KMS-11 (cell line): ENCODE measurements at regions not wholly inside any gene's neighbourhood (a gene's known extent, or its start where the extent isn't known, plus 50 kb on each side); places are given as distances from the start of the nearest gene placed in this dataset.

ENCODE experiments used
- H2AFZ ChIP-seq: fragments of 200-600 bp; sonication (generic); 2 replicates; pipeline ENCODE4 v1.6.1; 2016; ENCODE audit warnings: antibody characterized with exemption, mixed run types, low read depth
- H3K27ac ChIP-seq: fragments of 200-600 bp; sonication (generic); 2 replicates; pipeline ENCODE4 v1.6.1; 2016; ENCODE audit warnings: mild to moderate bottlenecking, mixed run types
- H3K27me3 ChIP-seq: fragments of 200-600 bp; sonication (generic); 2 replicates; pipeline ENCODE4 v1.6.1; 2017; ENCODE audit warnings: mild to moderate bottlenecking, low read depth, mixed run types, moderate library complexity; ENCODE audit not compliant: insufficient read depth
- H3K36me3 ChIP-seq: fragments of 200-600 bp; sonication (generic); 2 replicates; pipeline ENCODE4 v1.6.1; 2017; ENCODE audit warnings: mild to moderate bottlenecking, mixed run types; ENCODE audit not compliant: insufficient read depth
- H3K4me1 ChIP-seq: fragments of 200-600 bp; sonication (generic); 2 replicates; pipeline ENCODE4 v1.6.1; 2016; ENCODE audit warnings: mild to moderate bottlenecking, low read depth, mixed run types; ENCODE audit not compliant: poor library complexity, severe bottlenecking
- H3K4me2 ChIP-seq: fragments of 200-600 bp; sonication (generic); 2 replicates; pipeline ENCODE4 v1.7.0; 2016; ENCODE audit warnings: mild to moderate bottlenecking, mixed run types
- H3K4me3 ChIP-seq: fragments of 200-600 bp; sonication (generic); IDR thresholded peaks from 2 replicates; pipeline ENCODE4 v1.6.1; 2017; ENCODE audit warnings: low read depth, low read length, mixed read lengths; ENCODE audit not compliant: insufficient read depth
- H3K79me2 ChIP-seq: fragments of 200-600 bp; sonication (generic); 2 replicates; pipeline ENCODE4 v1.6.1; 2016; ENCODE audit warnings: low read depth, mixed run types; ENCODE audit not compliant: insufficient read depth
- H3K9ac ChIP-seq: fragments of 200-600 bp; sonication (generic); 2 replicates; pipeline ENCODE4 v1.6.1; 2016; ENCODE audit warnings: mild to moderate bottlenecking, mixed run types
- H4K20me1 ChIP-seq: fragments of 200-600 bp; sonication (generic); 2 replicates; pipeline ENCODE4 v1.6.1; 2016; ENCODE audit warnings: mild to moderate bottlenecking, mixed run types; ENCODE audit not compliant: insufficient read depth
- TF ChIP-seq, protein P1 (sequence below): fragments of 200-600 bp; sonication (generic); conservative IDR thresholded peaks from 2 replicates; pipeline ENCODE4 v1.6.1; 2017; ENCODE audit warnings: low read depth, mild to moderate bottlenecking, antibody characterized with exemption, low read length, moderate library complexity, mixed read lengths

GRCh38 chr2:226002438-226002837 is 602.9 kb downstream of the NYAP2 start:
- no peak overlapping the region for H3K4me2 ChIP-seq
- no peak overlapping the region for H2AFZ ChIP-seq
- no peak overlapping the region for H3K9ac ChIP-seq

GRCh38 chr2:226001716-226002115 is 602.2 kb downstream of the NYAP2 start:
- Histone ChIP-seq H3K4me1 (no peaks in the 10 kb centered on the region), H4K20me1 (no peaks in the 10 kb centered on the region), H3K36me3 (no peaks in the 10 kb centered on the region), H2AFZ (no peak overlapping the region), H3K4me3 (no peak overlapping the region), H3K27ac (no peak overlapping the region), H3K27me3 (no peaks in the 10 kb centered on the region), H3K9ac (no peak overlapping the region), H3K79me2 (no peaks in the 10 kb centered on the region), H3K4me2 (no peak overlapping the region)
- TF ChIP-seq, protein P1, sequence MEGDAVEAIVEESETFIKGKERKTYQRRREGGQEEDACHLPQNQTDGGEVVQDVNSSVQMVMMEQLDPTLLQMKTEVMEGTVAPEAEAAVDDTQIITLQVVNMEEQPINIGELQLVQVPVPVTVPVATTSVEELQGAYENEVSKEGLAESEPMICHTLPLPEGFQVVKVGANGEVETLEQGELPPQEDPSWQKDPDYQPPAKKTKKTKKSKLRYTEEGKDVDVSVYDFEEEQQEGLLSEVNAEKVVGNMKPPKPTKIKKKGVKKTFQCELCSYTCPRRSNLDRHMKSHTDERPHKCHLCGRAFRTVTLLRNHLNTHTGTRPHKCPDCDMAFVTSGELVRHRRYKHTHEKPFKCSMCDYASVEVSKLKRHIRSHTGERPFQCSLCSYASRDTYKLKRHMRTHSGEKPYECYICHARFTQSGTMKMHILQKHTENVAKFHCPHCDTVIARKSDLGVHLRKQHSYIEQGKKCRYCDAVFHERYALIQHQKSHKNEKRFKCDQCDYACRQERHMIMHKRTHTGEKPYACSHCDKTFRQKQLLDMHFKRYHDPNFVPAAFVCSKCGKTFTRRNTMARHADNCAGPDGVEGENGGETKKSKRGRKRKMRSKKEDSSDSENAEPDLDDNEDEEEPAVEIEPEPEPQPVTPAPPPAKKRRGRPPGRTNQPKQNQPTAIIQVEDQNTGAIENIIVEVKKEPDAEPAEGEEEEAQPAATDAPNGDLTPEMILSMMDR: no peak

More at GRCh38 chr2:226002438-226002837, 602.9 kb downstream of the NYAP2 start:
- no peak overlapping the region for H3K27ac ChIP-seq
- no peaks in the 10 kb centered on the region for H3K36me3 ChIP-seq
- TF ChIP-seq, protein P1: no peak
- H3K4me1 ChIP-seq: no peaks in the 10 kb centered on the region
- no peaks in the 10 kb centered on the region for H3K27me3 ChIP-seq
- H3K4me3 ChIP-seq: no peak overlapping the region
- H3K79me2 ChIP-seq: no peaks in the 10 kb centered on the region
- H4K20me1 ChIP-seq: no peaks in the 10 kb centered on the region

GRCh38 chr2:225999692-226000091 is 600.2 kb downstream of the NYAP2 start:
- Histone ChIP-seq H3K79me2 (no peaks in the 10 kb centered on the region), H3K4me1 (no peaks in the 10 kb centered on the region), H3K36me3 (no peaks in the 10 kb centered on the region), H2AFZ (no peak overlapping the region), H3K4me3 (no peak overlapping the region), H3K4me2 (no peak overlapping the region), H4K20me1 (no peaks in the 10 kb centered on the region), H3K9ac (no peak overlapping the region), H3K27ac (no peak overlapping the region), H3K27me3 (no peaks in the 10 kb centered on the region)
- TF ChIP-seq, protein P1: no peak

DNA sequence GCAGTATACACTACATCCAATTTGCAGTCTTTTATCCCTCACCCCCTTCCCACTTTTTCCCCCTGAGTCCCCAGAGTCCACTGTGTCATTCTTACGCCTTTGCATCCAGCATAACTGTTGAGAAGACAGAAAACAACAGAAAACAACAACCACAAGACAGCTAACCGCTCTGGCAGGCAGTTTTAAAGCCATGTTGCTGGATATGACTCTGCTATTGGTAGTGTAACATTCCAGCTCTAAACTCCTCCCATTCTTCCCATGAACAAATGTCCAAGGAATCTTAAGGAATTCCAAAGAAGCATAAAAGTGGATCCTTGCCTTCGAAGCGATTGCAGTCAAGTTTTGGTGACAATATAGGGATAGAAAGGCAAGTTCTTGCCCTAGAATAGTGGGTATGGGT is 599.1 kb downstream of the NYAP2 start:
- H4K20me1 ChIP-seq: no peaks in the 10 kb centered on the region
- no peak overlapping the region for H2AFZ ChIP-seq
- no peak overlapping the region for H3K4me2 ChIP-seq
- no peak overlapping the region for H3K27ac ChIP-seq
- no peaks in the 10 kb centered on the region for H3K36me3 ChIP-seq
- H3K79me2 ChIP-seq: no peaks in the 10 kb centered on the region
- no peak overlapping the region for H3K4me3 ChIP-seq
- TF ChIP-seq, protein P1: no peak
- no peaks in the 10 kb centered on the region for H3K27me3 ChIP-seq
- H3K9ac ChIP-seq: no peak overlapping the region
- H3K4me1 ChIP-seq: no peaks in the 10 kb centered on the region

GRCh38 chr2:225998116-225998515 is 598.6 kb downstream of the NYAP2 start:
- no peaks in the 10 kb centered on the region for H4K20me1 ChIP-seq
- no peaks in the 10 kb centered on the region for H3K4me1 ChIP-seq
- no peaks in the 10 kb centered on the region for H3K27me3 ChIP-seq
- no peaks in the 10 kb centered on the region for H3K79me2 ChIP-seq
- TF ChIP-seq, protein P1: no peak
- no peak overlapping the region for H3K9ac ChIP-seq
- no peaks in the 10 kb centered on the region for H3K36me3 ChIP-seq
- no peak overlapping the region for H3K27ac ChIP-seq
- no peak overlapping the region for H3K4me3 ChIP-seq
- H3K4me2 ChIP-seq: no peak overlapping the region
- no peak overlapping the region for H2AFZ ChIP-seq
